ENCODE measurements at regions not wholly inside any gene's neighbourhood (a gene's known extent, or its start where the extent isn't known, plus 50 kb on each side); places are given as distances from the start of the nearest gene placed in this dataset.
"Not testable (repeated sequence)": the region's sequence is repeated elsewhere in the genome, so short reads cannot be mapped to it uniquely, and the experiment has no call there.

GRCh38 chr5:152046361-152046760, 121.7 kb upstream of the GLRA1 start:
- H3K27me3 ChIP-seq (ENCODE audit: control insufficient read depth in 2 of 2, insufficient read depth in 1 of 2, low read length in 1 of 2): no peaks in the 10 kb centered on the region
- no peaks in the 10 kb centered on the region for H3K4me1 ChIP-seq (ENCODE audit: control insufficient read depth in 2 of 2, insufficient read depth in 2 of 2, low read length in 2 of 2)
- no peaks in the 10 kb centered on the region for H3K9me3 ChIP-seq (ENCODE audit: control insufficient read depth in 2 of 2, insufficient read depth in 1 of 2, low read length in 1 of 2)
- no peaks in the 10 kb centered on the region for H3K36me3 ChIP-seq (ENCODE audit: control insufficient read depth in 2 of 2, insufficient read depth in 2 of 2, low read length in 1 of 2)
- WGBS: 72% methylated on average over 4 of the region's 4 CpGs
- DNase-seq (ENCODE audit: low read depth in 6 of 9, low spot score in 9 of 9): no peak
- no peak overlapping the region for H3K4me3 ChIP-seq (ENCODE audit: low read length in 2 of 2)
- H3K27ac ChIP-seq (ENCODE audit: low read depth in 1 of 2, low read length in 1 of 2): no peak overlapping the region

GRCh38 chr5:152038856-152039255, 114.2 kb upstream of the GLRA1 start:
- H3K27me3 ChIP-seq (ENCODE audit: control insufficient read depth in 2 of 2, insufficient read depth in 1 of 2, low read length in 1 of 2); H3K9me3 ChIP-seq (ENCODE audit: control insufficient read depth in 2 of 2, insufficient read depth in 1 of 2, low read length in 1 of 2); DNase-seq (ENCODE audit: low read depth in 6 of 9, low spot score in 9 of 9); H3K4me3 ChIP-seq (ENCODE audit: low read length in 2 of 2); H3K27ac ChIP-seq (ENCODE audit: low read depth in 1 of 2, low read length in 1 of 2); H3K36me3 ChIP-seq (ENCODE audit: control insufficient read depth in 2 of 2, insufficient read depth in 2 of 2, low read length in 1 of 2); H3K4me1 ChIP-seq (ENCODE audit: control insufficient read depth in 2 of 2, insufficient read depth in 2 of 2, low read length in 2 of 2): not testable (repeated sequence)
- 83% methylated on average over 2 of the region's 2 CpGs for WGBS

GRCh38 chr5:152026328-152027024, 101.8 kb upstream of the GLRA1 start:
- DNase-seq (ENCODE audit: low read depth in 6 of 9, low spot score in 9 of 9): peak in 1 of 9 donors; percentile 4
- not testable (repeated sequence) for H3K27ac ChIP-seq (ENCODE audit: low read depth in 1 of 2, low read length in 1 of 2); H3K27me3 ChIP-seq (ENCODE audit: control insufficient read depth in 2 of 2, insufficient read depth in 1 of 2, low read length in 1 of 2); H3K4me3 ChIP-seq (ENCODE audit: low read length in 2 of 2); H3K9me3 ChIP-seq (ENCODE audit: control insufficient read depth in 2 of 2, insufficient read depth in 1 of 2, low read length in 1 of 2); H3K36me3 ChIP-seq (ENCODE audit: control insufficient read depth in 2 of 2, insufficient read depth in 2 of 2, low read length in 1 of 2); H3K4me1 ChIP-seq (ENCODE audit: control insufficient read depth in 2 of 2, insufficient read depth in 2 of 2, low read length in 2 of 2)
- 63% methylated on average over 9 of the region's 9 CpGs for WGBS

DNA sequence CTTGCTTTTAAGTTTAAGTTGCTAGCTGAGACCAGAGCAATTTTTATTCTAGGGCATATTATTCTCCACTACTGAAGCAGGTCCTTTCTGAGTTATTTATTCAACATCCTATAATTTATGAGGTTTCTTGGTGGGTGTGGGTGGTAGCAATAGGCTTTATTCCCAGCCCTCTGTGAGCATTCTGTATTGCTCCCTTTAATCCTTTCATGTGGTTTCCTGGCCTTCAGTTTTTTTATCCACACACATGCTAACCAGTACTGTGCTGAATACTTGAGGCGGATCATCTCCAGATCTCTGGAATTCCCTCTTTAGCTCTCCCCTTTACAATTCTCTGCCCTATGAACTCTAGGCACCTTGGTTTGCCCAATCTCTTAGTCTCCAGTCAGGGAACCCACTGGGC, 91.8 kb upstream of the GLRA1 start:
- no peaks in the 10 kb centered on the region for H3K36me3 ChIP-seq (ENCODE audit: control insufficient read depth in 2 of 2, insufficient read depth in 2 of 2, low read length in 1 of 2)
- H3K27ac ChIP-seq (ENCODE audit: low read depth in 1 of 2, low read length in 1 of 2): no peak overlapping the region
- H3K4me3 ChIP-seq (ENCODE audit: low read length in 2 of 2): no peak overlapping the region
- H3K27me3 ChIP-seq (ENCODE audit: control insufficient read depth in 2 of 2, insufficient read depth in 1 of 2, low read length in 1 of 2): no peaks in the 10 kb centered on the region
- 88% methylated on average over 1 of the region's 1 CpG for WGBS
- H3K4me1 ChIP-seq (ENCODE audit: control insufficient read depth in 2 of 2, insufficient read depth in 2 of 2, low read length in 2 of 2): no peaks in the 10 kb centered on the region
- DNase-seq (ENCODE audit: low read depth in 6 of 9, low spot score in 9 of 9): no peak
- H3K9me3 ChIP-seq (ENCODE audit: control insufficient read depth in 2 of 2, insufficient read depth in 1 of 2, low read length in 1 of 2): no peaks in the 10 kb centered on the region

DNA sequence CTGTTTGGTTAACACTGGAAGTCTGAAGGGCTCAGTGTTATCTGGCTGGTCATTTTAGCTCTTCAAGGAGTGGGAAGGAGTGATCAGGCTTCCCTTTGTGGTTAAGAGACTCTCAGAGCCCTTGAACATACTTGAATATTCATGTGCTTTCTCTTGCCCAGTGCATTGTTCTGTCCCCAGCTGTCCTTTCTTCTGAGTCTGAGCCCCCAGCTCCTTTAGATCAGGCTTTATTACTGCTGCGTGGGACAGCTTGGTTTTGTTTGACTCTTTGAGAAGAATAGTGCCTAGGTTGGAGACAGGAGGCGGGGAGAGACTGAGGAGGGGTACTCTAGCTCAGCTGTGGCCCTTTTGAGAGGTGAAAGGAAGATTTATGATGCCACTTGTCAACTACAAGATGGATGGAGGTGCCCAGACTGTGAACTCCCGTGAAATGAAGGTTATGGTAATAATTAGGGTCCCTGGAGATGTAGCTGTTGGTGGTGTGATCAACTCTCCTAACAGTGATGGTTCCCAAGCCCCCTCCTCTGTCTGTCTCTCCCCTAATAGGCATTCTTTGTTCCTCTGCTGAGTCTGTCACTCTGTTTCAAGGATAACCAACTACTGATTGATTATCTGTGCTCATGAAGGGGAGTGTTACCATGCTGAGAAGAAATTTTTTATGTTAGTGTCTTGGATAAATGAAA, 83.1 kb upstream of the GLRA1 start:
- Histone ChIP-seq H3K4me3 (ENCODE audit: low read length in 2 of 2) (no peak overlapping the region), H3K27ac (ENCODE audit: low read depth in 1 of 2, low read length in 1 of 2) (no peak overlapping the region), H3K9me3 (ENCODE audit: control insufficient read depth in 2 of 2, insufficient read depth in 1 of 2, low read length in 1 of 2) (no peaks in the 10 kb centered on the region), H3K36me3 (ENCODE audit: control insufficient read depth in 2 of 2, insufficient read depth in 2 of 2, low read length in 1 of 2) (no peaks in the 10 kb centered on the region), H3K27me3 (ENCODE audit: control insufficient read depth in 2 of 2, insufficient read depth in 1 of 2, low read length in 1 of 2) (no peaks in the 10 kb centered on the region), H3K4me1 (ENCODE audit: control insufficient read depth in 2 of 2, insufficient read depth in 2 of 2, low read length in 2 of 2) (no peaks in the 10 kb centered on the region)
- no peak for DNase-seq (ENCODE audit: low read depth in 6 of 9, low spot score in 9 of 9)
- 20% methylated on average over 3 of the region's 3 CpGs for WGBS

DNA sequence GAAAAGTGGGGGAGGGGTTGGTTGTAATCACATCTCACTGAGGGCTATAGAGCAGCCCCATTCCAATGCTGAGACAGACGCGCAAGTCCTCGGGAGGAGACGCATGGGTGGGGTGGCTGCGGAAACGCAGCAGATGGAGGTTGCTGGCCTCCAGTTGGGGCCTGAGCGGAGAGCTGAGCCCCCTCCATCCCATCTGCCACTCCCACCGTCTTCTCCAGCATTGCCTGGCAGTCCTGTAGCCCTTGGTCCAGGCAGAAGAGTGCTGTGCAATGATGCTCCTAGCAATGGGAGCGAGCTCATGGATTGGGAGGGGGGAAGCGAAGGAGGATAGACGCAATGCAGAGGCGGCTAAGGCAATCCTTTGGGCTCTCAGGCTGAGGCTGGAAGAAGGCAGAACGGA, 79.4 kb upstream of the GLRA1 start:
- WGBS: 96% methylated on average over 13 of the region's 13 CpGs
- H3K27me3 ChIP-seq (ENCODE audit: control insufficient read depth in 2 of 2, insufficient read depth in 1 of 2, low read length in 1 of 2): no peaks in the 10 kb centered on the region
- H3K27ac ChIP-seq (ENCODE audit: low read depth in 1 of 2, low read length in 1 of 2): no peak overlapping the region
- no peaks in the 10 kb centered on the region for H3K4me1 ChIP-seq (ENCODE audit: control insufficient read depth in 2 of 2, insufficient read depth in 2 of 2, low read length in 2 of 2)
- no peaks in the 10 kb centered on the region for H3K9me3 ChIP-seq (ENCODE audit: control insufficient read depth in 2 of 2, insufficient read depth in 1 of 2, low read length in 1 of 2)
- H3K36me3 ChIP-seq (ENCODE audit: control insufficient read depth in 2 of 2, insufficient read depth in 2 of 2, low read length in 1 of 2): no peaks in the 10 kb centered on the region
- H3K4me3 ChIP-seq (ENCODE audit: low read length in 2 of 2): no peak overlapping the region
- DNase-seq (ENCODE audit: low read depth in 6 of 9, low spot score in 9 of 9): no peak
